Psoas muscle (tissue), 7 donors: ENCODE measurements at regions not wholly inside any gene's neighbourhood (a gene's known extent, or its start where the extent isn't known, plus 50 kb on each side); places are given as distances from the start of the nearest gene placed in this dataset.

Experiments used
- ATAC-seq, 4 donors: fragments of 200-7000 bp; cut with Tn5 transposase; one replicate each; pipeline ENCODE4 v1.9.1; 2020; ENCODE audit warnings: moderate library complexity in 3 of 4, mild to moderate bottlenecking in 2 of 4
- DNase-seq, 2 donors: peaks; one replicate each; pipeline ENCODE4 v3.0.0-alpha.2; 2020
- H3K27ac ChIP-seq: fragments of 200-600 bp; one replicate; pipeline ENCODE4 v1.8.0; 2022
- H3K27me3 ChIP-seq, 3 donors: fragments of 200-600 bp in 1 of 3; one replicate each; pipeline versions ENCODE4 v1.6.1 to v1.8.0; 2013 to 2022; ENCODE audit warnings: low read length in 2 of 3, mild to moderate bottlenecking in 2 of 3, moderate library complexity in 1 of 3; ENCODE audit not compliant: insufficient read depth in 3 of 3
- H3K36me3 ChIP-seq, 2 donors: fragments of 200-600 bp in 1 of 2; one replicate each; pipeline versions ENCODE4 v1.6.1 to v1.8.0; 2013 to 2022; ENCODE audit warnings: low read depth in 1 of 2, mild to moderate bottlenecking in 1 of 2, moderate library complexity in 1 of 2; ENCODE audit not compliant: insufficient read depth in 1 of 2
- H3K4me1 ChIP-seq: fragments of 200-600 bp; one replicate; pipeline ENCODE4 v1.8.0; 2022
- H3K4me3 ChIP-seq: fragments of 200-600 bp; one replicate; pipeline ENCODE4 v1.8.0; 2022; ENCODE audit warnings: mild to moderate bottlenecking
- H3K9me3 ChIP-seq: fragments of 200-600 bp; one replicate; pipeline ENCODE4 v1.8.0; 2022
- WGBS, 3 donors: extraction: QIAGEN DNeasy Blood & Tissue Kit; methylation state at CpG; one replicate each; pipeline versions ENCODE4 v1.1.6 to v1.1.7; 2013; 5-methylcytosine and 5-hydroxymethylcytosine counted together
- intact Hi-C, 2 donors: fragments of 100-400 bp; cut with DNase I; formaldehyde crosslinking; loops; one replicate each; pipeline versions ENCODE4 v1.11.0 to v1.14.2; 2022
- TF ChIP-seq, protein P1 (sequence below): fragments of 200-600 bp; IDR thresholded peaks from one replicate; pipeline ENCODE4 v1.8.0; 2022; ENCODE audit warnings: antibody characterized with exemption
- donor health status: healthy with polysubstance abuse.
- donor health status: DM: no; HTN: no; CAD: no; lungs with moderate emphysema.
- donor health status: Bipolar disorder and iron deficiency.
- donor health status: healthy.
- donor health status: DM: yes; HTN: yes; CAD: no.
- donor health status: DM: no; HTN: no; CAD: no.
- donor health status: DM: yes; HTN: yes; CAD: no.

DNA sequence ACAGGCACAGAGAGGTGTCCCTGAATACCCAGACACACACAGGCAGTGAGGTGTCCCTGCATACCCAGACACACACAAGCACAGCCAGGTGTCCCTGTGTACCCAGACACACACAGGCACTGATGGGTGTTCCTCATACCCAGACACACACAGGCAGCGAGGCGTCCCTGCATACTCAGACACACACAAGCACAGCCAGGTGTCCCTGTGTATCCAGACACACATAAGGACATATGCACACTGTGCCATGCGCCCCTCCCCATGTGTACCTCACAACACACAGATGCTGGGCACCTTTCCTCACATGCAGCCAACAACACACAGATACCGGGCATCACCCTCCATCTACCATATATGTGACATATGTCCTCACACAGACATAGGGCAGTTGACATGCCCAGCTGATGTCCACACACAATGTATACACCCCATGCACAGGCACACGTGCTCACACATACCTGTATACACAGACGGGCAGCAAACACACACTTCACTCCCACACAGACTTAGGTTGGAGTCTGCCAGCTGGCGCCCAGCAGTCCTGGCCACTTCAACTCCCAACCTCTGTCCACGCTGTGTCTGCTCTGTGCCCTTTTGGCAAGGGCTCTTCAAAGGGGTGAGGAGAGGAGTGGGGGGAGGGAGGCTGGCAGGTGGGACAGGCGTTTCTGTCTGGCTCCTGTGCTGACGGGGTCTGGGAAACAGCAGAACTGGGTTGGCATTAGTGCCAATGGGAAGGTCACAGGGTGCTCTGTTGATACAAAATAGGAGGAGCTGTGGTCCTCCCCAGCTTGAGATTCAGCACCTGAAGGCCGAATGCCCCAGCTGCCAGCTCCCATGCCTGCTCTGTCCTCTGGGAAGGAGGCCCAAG lies 69.4 kb upstream of the ALX4 start:
- Histone ChIP-seq H3K36me3 (no peaks in the 10 kb centered on the region), H3K4me1 (no peaks in the 10 kb centered on the region), H3K27ac (no peak overlapping the region), H3K4me3 (no peak overlapping the region), H3K9me3 (no peaks in the 10 kb centered on the region), H3K27me3 (peaks cover 0 to 21% (median 3%) of the 10 kb centered on the region in 3 donors)
- intact Hi-C loops, result no loop called here
- TF ChIP-seq, protein P1, sequence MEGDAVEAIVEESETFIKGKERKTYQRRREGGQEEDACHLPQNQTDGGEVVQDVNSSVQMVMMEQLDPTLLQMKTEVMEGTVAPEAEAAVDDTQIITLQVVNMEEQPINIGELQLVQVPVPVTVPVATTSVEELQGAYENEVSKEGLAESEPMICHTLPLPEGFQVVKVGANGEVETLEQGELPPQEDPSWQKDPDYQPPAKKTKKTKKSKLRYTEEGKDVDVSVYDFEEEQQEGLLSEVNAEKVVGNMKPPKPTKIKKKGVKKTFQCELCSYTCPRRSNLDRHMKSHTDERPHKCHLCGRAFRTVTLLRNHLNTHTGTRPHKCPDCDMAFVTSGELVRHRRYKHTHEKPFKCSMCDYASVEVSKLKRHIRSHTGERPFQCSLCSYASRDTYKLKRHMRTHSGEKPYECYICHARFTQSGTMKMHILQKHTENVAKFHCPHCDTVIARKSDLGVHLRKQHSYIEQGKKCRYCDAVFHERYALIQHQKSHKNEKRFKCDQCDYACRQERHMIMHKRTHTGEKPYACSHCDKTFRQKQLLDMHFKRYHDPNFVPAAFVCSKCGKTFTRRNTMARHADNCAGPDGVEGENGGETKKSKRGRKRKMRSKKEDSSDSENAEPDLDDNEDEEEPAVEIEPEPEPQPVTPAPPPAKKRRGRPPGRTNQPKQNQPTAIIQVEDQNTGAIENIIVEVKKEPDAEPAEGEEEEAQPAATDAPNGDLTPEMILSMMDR, result no peak
- DNase-seq (no peak), ATAC-seq (no peak)
- 70 to 87% (median 71%) methylated on average over 10 to 11 of the region's 11 CpGs for WGBS, 3 donors

DNA sequence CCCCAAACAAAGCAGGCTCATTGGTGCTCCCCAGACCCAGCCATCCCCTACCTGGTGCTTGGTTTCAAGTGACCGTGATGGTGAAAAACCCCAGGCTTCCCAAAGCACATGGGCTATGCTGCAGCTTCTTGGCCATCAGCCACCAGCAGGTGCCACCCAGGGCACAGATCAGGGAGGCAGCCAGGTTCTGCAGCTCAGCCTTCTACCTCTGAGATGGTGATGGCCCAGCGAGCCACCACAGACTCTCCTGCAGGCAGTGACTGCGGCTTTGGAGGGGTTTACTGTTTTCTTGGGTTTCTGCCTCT lies 70.0 kb upstream of the ALX4 start:
- intact Hi-C loops, result no loop called here
- H3K9me3 ChIP-seq, result no peaks in the 10 kb centered on the region
- no peak for ATAC-seq
- no peak overlapping the region for H3K27ac ChIP-seq
- H3K36me3 ChIP-seq, result no peaks in the 10 kb centered on the region
- no peak overlapping the region for H3K4me3 ChIP-seq
- no peaks in the 10 kb centered on the region for H3K4me1 ChIP-seq
- TF ChIP-seq, protein P1, result no peak
- DNase-seq, result no peak
- WGBS, 3 donors, result 76 to 88% (median 86%) methylated on average over 3 of the region's 3 CpGs
- peaks cover 0 to 21% (median 3%) of the 10 kb centered on the region in 3 donors for H3K27me3 ChIP-seq

DNA sequence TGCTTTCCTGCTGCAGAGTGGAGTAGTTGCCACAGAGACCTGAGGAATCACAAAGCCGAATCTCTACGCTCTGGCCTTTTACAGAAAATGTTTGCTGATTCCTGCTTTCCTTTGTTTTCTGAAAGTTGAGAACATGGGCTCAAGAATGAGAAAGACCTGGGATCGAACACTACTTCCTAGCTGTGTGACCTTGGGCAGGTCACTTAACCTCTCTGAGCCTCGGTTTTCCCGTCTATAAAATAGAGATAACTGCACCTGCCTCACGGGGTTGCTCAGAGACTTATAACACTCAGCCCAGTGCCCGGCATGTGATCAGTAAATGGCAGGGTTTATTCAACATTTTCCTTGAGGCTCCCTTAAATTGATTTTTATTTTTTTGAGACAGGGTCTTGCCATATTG lies 70.9 kb upstream of the ALX4 start:
- no peaks in the 10 kb centered on the region for H3K36me3 ChIP-seq
- H3K4me1 ChIP-seq, result no peaks in the 10 kb centered on the region
- no peak overlapping the region for H3K27ac ChIP-seq
- WGBS, 3 donors, result 85 to 89% (median 87%) methylated on average over 7 of the region's 7 CpGs
- no peak for ATAC-seq
- intact Hi-C loops, result no loop called here
- H3K27me3 ChIP-seq, result peaks cover 0 to 26% (median 3%) of the 10 kb centered on the region in 3 donors
- H3K9me3 ChIP-seq, result no peaks in the 10 kb centered on the region
- no peak for DNase-seq
- H3K4me3 ChIP-seq, result no peak overlapping the region
- TF ChIP-seq, protein P1, result no peak

DNA sequence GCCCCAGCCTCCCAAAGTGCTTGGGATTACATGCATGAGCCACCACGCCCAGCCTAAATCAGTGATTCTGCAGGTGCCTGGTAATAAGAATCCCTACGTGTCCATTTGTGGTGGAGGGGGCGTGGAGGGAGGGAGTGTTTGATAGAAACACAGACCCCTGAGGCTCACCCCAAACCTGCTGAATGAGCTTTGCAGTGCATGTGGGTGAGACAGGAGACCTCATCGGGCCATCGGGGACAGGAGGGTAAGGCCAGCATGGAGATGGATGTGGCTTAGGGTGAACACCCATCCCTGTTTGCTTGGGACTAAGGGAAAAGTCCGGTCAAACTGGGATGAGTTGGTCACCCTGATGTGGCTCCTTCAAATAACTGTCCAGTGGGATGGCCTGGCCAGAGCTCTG lies 71.3 kb upstream of the ALX4 start:
- Histone ChIP-seq H3K4me3 (no peak overlapping the region), H3K27ac (no peak overlapping the region), H3K9me3 (no peaks in the 10 kb centered on the region), H3K4me1 (no peaks in the 10 kb centered on the region), H3K36me3 (no peaks in the 10 kb centered on the region), H3K27me3 (peaks cover 0 to 26% (median 3%) of the 10 kb centered on the region in 3 donors)
- DNase-seq (no peak), ATAC-seq (no peak)
- TF ChIP-seq, protein P1, result no peak
- 73 to 82% (median 78%) methylated on average over 6 of the region's 6 CpGs for WGBS, 3 donors
- intact Hi-C loops, result no loop called here

DNA sequence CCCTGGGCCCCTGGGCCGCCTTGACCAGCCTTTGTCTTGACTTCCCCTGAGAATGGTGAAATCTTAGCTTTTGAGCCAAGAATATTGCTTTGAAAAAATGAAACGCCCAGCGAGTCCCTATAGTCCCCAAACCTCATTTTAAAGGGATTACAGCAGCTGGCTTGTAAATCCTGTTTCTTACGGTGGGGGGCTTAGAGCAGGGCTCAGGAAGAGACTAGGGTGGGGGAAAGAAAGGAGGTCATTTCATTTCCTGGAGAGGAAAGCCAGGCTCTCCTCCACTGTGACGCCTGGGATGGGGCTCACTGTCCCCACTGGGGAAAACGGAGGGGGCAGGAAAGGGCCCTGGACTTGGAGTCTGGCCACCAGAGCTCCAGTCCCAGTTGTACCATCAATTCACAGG lies 72.2 kb upstream of the ALX4 start:
- DNase-seq, result no peak
- Histone ChIP-seq H3K4me1 (no peaks in the 10 kb centered on the region), H3K27ac (no peak overlapping the region), H3K4me3 (no peak overlapping the region), H3K9me3 (no peaks in the 10 kb centered on the region), H3K36me3 (no peaks in the 10 kb centered on the region), H3K27me3 (peaks cover 0 to 26% (median 3%) of the 10 kb centered on the region in 3 donors)
- ATAC-seq, result no peak
- intact Hi-C loops, result no loop called here
- 15 to 23% (median 17%) methylated on average over 6 of the region's 6 CpGs for WGBS, 3 donors
- TF ChIP-seq, protein P1, result no peak
